ENCODE measurements at regions not wholly inside any gene's neighbourhood (a gene's known extent, or its start where the extent isn't known, plus 50 kb on each side); places are given as distances from the start of the nearest gene placed in this dataset.

DNA sequence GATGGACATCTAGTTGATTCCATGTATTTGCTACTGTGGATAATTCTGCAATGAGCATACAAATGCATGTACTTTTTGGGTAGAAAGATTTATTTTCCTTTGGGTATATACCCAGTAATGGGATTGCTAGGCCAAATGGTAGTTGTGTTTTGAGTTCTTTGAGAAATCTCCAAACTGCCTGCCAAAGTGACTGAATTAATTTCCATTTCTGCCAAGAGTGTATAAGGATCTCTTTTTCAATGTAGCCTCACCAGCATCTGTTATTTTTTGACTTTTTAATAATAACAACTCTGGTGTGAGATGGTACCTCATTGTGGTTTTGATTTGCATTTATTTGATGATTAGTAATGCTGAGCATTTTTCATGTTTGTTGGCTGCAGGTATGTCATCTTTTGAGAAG is 435.0 kb upstream of the CBLB start:
- H4K20me1 ChIP-seq (ENCODE audit: insufficient read depth, low read length, poor library complexity, severe bottlenecking) = no peaks in the 10 kb centered on the region
- H2AFZ ChIP-seq (ENCODE audit: low read length) = no peak overlapping the region
- no peak overlapping the region for H3K4me3 ChIP-seq (ENCODE audit: low read length, poor library complexity, severe bottlenecking)
- H3K4me1 ChIP-seq (ENCODE audit: insufficient read depth, low read length, poor library complexity, severe bottlenecking) = peaks cover 16% of the 10 kb centered on the region
- H3K9ac ChIP-seq (ENCODE audit: low read depth, low read length, poor library complexity, severe bottlenecking) = no peak overlapping the region
- H3K27me3 ChIP-seq (ENCODE audit: insufficient read depth, low read length, poor library complexity, severe bottlenecking) = no peaks in the 10 kb centered on the region
- H3K79me2 ChIP-seq (ENCODE audit: insufficient read depth, low read length) = no peaks in the 10 kb centered on the region
- H3F3A ChIP-seq (ENCODE audit: low read depth) = peaks cover 4% of the 10 kb centered on the region; the same call in 1 of the 2 replicates
- H3K9me2 ChIP-seq (replicated peaks; ENCODE audit: low read depth, low read length) = no peaks in the 10 kb centered on the region
- no peaks in the 10 kb centered on the region for H3K9me3 ChIP-seq (ENCODE audit: insufficient read depth, low read depth, low read length)
- no peak overlapping the region for H3K4me2 ChIP-seq (ENCODE audit: low read depth, low read length, poor library complexity, severe bottlenecking)
- no peaks in the 10 kb centered on the region for H3K36me3 ChIP-seq (ENCODE audit: insufficient read depth, low read length)
- TF ChIP-seq EZH2phosphoT487 (IDR thresholded peaks at IDR 0.05; ENCODE audit: borderline replicate concordance) (no peak), CTCF (conservative IDR thresholded peaks at IDR 0.05; ENCODE audit: low read length) (no peak)

DNA sequence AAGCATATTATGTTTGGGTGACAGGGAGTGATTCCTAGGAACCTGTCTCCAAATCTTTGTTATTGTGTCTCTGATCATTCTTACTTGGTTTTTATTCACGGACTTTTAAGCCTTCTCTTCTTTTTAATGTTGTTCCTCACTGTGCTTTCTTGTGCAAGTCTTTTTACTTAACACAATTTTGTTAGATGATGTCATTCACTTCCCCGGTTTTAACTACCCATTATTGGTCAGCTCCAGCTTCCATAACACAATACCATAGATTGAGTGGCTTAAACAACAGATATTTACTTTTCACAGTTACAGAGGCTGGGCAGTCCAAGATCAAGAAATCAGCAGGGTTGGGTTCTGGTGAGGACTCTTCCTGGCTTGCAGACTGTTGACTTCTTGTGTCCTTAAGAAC is 436.3 kb upstream of the CBLB start:
- H3K27me3 ChIP-seq (ENCODE audit: insufficient read depth, low read length, poor library complexity, severe bottlenecking) = no peaks in the 10 kb centered on the region
- no peak overlapping the region for H3K4me2 ChIP-seq (ENCODE audit: low read depth, low read length, poor library complexity, severe bottlenecking)
- H2AFZ ChIP-seq (ENCODE audit: low read length) = no peak overlapping the region
- H4K20me1 ChIP-seq (ENCODE audit: insufficient read depth, low read length, poor library complexity, severe bottlenecking) = no peaks in the 10 kb centered on the region
- no peak overlapping the region for H3K4me3 ChIP-seq (ENCODE audit: low read length, poor library complexity, severe bottlenecking)
- no peak overlapping the region for H3K9ac ChIP-seq (ENCODE audit: low read depth, low read length, poor library complexity, severe bottlenecking)
- no peaks in the 10 kb centered on the region for H3K79me2 ChIP-seq (ENCODE audit: insufficient read depth, low read length)
- H3K9me2 ChIP-seq (replicated peaks; ENCODE audit: low read depth, low read length) = no peaks in the 10 kb centered on the region
- H3K4me1 ChIP-seq (ENCODE audit: insufficient read depth, low read length, poor library complexity, severe bottlenecking) = peaks cover 16% of the 10 kb centered on the region
- TF ChIP-seq CTCF (conservative IDR thresholded peaks at IDR 0.05; ENCODE audit: low read length) (no peak), EZH2phosphoT487 (IDR thresholded peaks at IDR 0.05; ENCODE audit: borderline replicate concordance) (no peak)
- H3K36me3 ChIP-seq (ENCODE audit: insufficient read depth, low read length) = no peaks in the 10 kb centered on the region
- peaks cover 4% of the 10 kb centered on the region; the same call in 1 of the 2 replicates for H3F3A ChIP-seq (ENCODE audit: low read depth)
- H3K9me3 ChIP-seq (ENCODE audit: insufficient read depth, low read depth, low read length) = no peaks in the 10 kb centered on the region

DNA sequence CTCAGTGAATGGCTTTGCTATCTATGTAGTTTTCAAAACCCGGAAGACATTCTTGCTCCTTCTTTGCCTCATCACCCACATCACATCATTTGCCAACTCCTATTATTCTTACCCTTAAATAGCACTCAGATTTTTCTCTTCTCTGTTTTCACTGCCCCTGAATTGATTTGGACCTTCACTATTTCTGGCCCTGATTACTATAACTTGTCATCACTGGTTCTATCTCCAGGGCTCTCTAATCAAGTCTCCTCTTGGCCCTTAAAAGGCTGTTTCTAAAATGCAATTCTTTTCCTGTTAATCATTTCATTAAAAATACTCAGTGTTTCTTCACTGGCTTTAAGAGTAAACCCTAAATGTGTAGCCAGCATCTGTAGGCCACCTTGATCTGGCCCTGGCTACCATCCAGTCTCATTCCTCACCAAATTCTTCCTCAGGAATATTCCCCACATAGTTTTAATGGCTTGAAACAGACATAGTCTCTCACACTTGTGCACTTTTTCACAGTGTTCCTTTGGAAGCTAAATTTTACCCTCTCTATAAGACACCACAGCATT is 437.1 kb upstream of the CBLB start:
- H3K36me3 ChIP-seq (ENCODE audit: insufficient read depth, low read length) = no peaks in the 10 kb centered on the region
- H3K4me2 ChIP-seq (ENCODE audit: low read depth, low read length, poor library complexity, severe bottlenecking) = no peak overlapping the region
- H2AFZ ChIP-seq (ENCODE audit: low read length) = no peak overlapping the region
- no peaks in the 10 kb centered on the region for H3K79me2 ChIP-seq (ENCODE audit: insufficient read depth, low read length)
- no peaks in the 10 kb centered on the region for H3K9me2 ChIP-seq (replicated peaks; ENCODE audit: low read depth, low read length)
- H3K27me3 ChIP-seq (ENCODE audit: insufficient read depth, low read length, poor library complexity, severe bottlenecking) = no peaks in the 10 kb centered on the region
- H4K20me1 ChIP-seq (ENCODE audit: insufficient read depth, low read length, poor library complexity, severe bottlenecking) = no peaks in the 10 kb centered on the region
- peaks cover 4% of the 10 kb centered on the region; the same call in 1 of the 2 replicates for H3F3A ChIP-seq (ENCODE audit: low read depth)
- H3K9me3 ChIP-seq (ENCODE audit: insufficient read depth, low read depth, low read length) = no peaks in the 10 kb centered on the region
- H3K4me1 ChIP-seq (ENCODE audit: insufficient read depth, low read length, poor library complexity, severe bottlenecking) = peaks cover 16% of the 10 kb centered on the region
- no peak for TF ChIP-seq CTCF (conservative IDR thresholded peaks at IDR 0.05; ENCODE audit: low read length)
- no peak for TF ChIP-seq EZH2phosphoT487 (IDR thresholded peaks at IDR 0.05; ENCODE audit: borderline replicate concordance)
- no peak overlapping the region for H3K9ac ChIP-seq (ENCODE audit: low read depth, low read length, poor library complexity, severe bottlenecking)
- no peak overlapping the region for H3K4me3 ChIP-seq (ENCODE audit: low read length, poor library complexity, severe bottlenecking)
